Gastrocnemius medialis (tissue), 4 donors: ENCODE measurements at regions not wholly inside any gene's neighbourhood (a gene's known extent, or its start where the extent isn't known, plus 50 kb on each side); places are given as distances from the start of the nearest gene placed in this dataset.

ENCODE experiments used
- ATAC-seq, 2 donors: fragments of 150-250 bp; one replicate each; pipeline ENCODE4 v1.9.1; 2016
- DNase-seq, 2 donors: peaks; one replicate each; pipeline ENCODE4 v3.0.0-alpha.2; 2019
- H3K27ac ChIP-seq, 4 donors: fragments of 200-600 bp; sonication (generic); 1 replicate in 1 of 4; 2 replicates in 3 of 4; pipeline ENCODE4 v1.5.1; 2016 to 2018; ENCODE audit warnings: mild to moderate bottlenecking in 2 of 4, moderate library complexity in 1 of 4
- H3K27me3 ChIP-seq, 3 donors: fragments of 200-600 bp; sonication (generic) in 2 of 3; 1 replicate in 1 of 3; 2 replicates in 2 of 3; pipeline versions ENCODE4 v1.5.1 to v1.6.0; 2016 to 2019; ENCODE audit warnings: mild to moderate bottlenecking in 1 of 3, moderate library complexity in 1 of 3
- H3K36me3 ChIP-seq, 2 donors: fragments of 200-600 bp; sonication (generic) in 1 of 2; one replicate each; pipeline ENCODE4 v1.5.1; 2017 to 2018
- H3K4me1 ChIP-seq, 2 donors: fragments of 200-600 bp; sonication (generic) in 1 of 2; one replicate each; pipeline ENCODE4 v1.5.1; 2016 to 2017; ENCODE audit warnings: mild to moderate bottlenecking in 2 of 2
- H3K4me3 ChIP-seq, 4 donors: fragments of 200-600 bp; sonication (generic) in 3 of 4; 1 replicate in 1 of 4; 2 replicates in 3 of 4; pipeline ENCODE4 v1.5.1; 2016 to 2019; ENCODE audit warnings: mild to moderate bottlenecking in 2 of 4
- H3K9me3 ChIP-seq, 3 donors: fragments of 200-600 bp; sonication (generic) in 2 of 3; 1 replicate in 1 of 3; 2 replicates in 2 of 3; pipeline ENCODE4 v1.5.1; 2016 to 2019
- POLR2A ChIP-seq, 2 donors: fragments of 450-650 bp; IDR thresholded peaks; one replicate each; pipeline ENCODE4 v1.6.1; 2017; ENCODE audit warnings: antibody characterized with exemption in 2 of 2, mild to moderate bottlenecking in 2 of 2, moderate library complexity in 2 of 2
- in situ Hi-C, 4 donors: fragments of 200-750 bp; cut with MboI; loops; one replicate each; pipeline versions ENCODE4 v1.15.0 to v1.8.0; 2017; ENCODE audit warnings: low sequenced_read_pairs in 4 of 4
- intact Hi-C: fragments of 100-400 bp; cut with DNase I; formaldehyde crosslinking; loops from one replicate; pipeline ENCODE4 v1.15.1; 2023; ENCODE audit warnings: low total_unique reads
- TF ChIP-seq, protein P1 (sequence below), 5 experiments: fragments of 450-650 bp in 3 of 5; fragments of 200-600 bp in 2 of 5; sonication (generic) in 2 of 5; IDR thresholded peaks in 4 of 5; conservative IDR thresholded peaks in 1 of 5; 1 replicate in 4 of 5; 2 replicates in 1 of 5; pipeline ENCODE4 v1.5.1; 2016 to 2019; ENCODE audit warnings: antibody characterized with exemption in 5 of 5, mild to moderate bottlenecking in 3 of 5, moderate library complexity in 3 of 5

DNA sequence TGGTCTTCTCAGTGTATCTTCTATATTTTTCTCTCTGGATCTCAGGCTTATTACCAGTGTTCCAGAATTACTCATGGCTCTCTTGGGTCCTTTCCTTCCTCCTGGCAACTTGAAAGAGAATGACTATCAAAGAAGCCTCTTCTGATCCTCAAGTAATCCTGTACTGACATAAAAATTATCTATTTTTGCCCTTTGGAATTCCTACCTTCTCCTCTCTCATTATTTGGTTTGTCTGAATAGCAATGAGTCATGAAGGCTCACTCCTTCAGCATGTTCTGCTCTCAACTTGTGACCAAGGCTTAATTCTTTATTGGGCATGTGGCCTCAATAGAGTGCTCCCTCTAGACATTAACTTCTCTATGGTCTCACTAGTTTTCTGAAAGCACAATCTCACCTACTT is 553.6 kb upstream of the ATP2B1 start:
- intact Hi-C loops (no loop called here), in situ Hi-C loops (no loop called here)
- DNase-seq, result no peak
- Histone ChIP-seq H3K27ac (no peak overlapping the region), H3K4me1 (no peaks in the 10 kb centered on the region), H3K36me3 (no peaks in the 10 kb centered on the region), H3K9me3 (no peaks in the 10 kb centered on the region), H3K27me3 (no peaks in the 10 kb centered on the region), H3K4me3 (no peak overlapping the region)
- no peak for ATAC-seq
- TF ChIP-seq, protein P1, sequence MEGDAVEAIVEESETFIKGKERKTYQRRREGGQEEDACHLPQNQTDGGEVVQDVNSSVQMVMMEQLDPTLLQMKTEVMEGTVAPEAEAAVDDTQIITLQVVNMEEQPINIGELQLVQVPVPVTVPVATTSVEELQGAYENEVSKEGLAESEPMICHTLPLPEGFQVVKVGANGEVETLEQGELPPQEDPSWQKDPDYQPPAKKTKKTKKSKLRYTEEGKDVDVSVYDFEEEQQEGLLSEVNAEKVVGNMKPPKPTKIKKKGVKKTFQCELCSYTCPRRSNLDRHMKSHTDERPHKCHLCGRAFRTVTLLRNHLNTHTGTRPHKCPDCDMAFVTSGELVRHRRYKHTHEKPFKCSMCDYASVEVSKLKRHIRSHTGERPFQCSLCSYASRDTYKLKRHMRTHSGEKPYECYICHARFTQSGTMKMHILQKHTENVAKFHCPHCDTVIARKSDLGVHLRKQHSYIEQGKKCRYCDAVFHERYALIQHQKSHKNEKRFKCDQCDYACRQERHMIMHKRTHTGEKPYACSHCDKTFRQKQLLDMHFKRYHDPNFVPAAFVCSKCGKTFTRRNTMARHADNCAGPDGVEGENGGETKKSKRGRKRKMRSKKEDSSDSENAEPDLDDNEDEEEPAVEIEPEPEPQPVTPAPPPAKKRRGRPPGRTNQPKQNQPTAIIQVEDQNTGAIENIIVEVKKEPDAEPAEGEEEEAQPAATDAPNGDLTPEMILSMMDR (IDR thresholded peaks at IDR 0.05 in 4 of 5, conservative IDR thresholded peaks at IDR 0.05 in 1 of 5), result no peak
- TF ChIP-seq POLR2A (IDR thresholded peaks at IDR 0.05), result no peak

DNA sequence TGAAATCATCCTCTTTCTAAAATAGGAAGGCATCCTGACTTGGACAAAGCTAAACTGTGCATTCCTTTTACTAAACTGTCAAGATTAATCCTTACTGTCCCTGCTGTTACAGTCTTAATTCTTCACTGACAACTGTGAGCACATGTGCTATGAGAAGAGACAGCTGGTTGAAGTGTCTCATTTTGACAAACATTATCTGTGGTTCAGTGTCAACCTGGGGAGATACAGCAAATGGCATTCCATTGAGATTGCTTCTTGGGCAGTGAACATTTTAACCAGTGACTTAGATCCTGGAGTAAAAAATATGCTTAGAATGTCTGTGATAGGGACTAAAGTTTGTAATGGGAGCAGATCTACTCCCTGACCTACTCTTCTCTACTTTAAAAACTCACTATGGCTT is 552.6 kb upstream of the ATP2B1 start:
- H3K27ac ChIP-seq, result no peak overlapping the region
- H3K27me3 ChIP-seq, result no peaks in the 10 kb centered on the region
- in situ Hi-C loops (no loop called here), intact Hi-C loops (no loop called here)
- no peak for DNase-seq
- H3K4me1 ChIP-seq, result no peaks in the 10 kb centered on the region
- TF ChIP-seq POLR2A (IDR thresholded peaks at IDR 0.05), result no peak
- TF ChIP-seq, protein P1 (IDR thresholded peaks at IDR 0.05 in 4 of 5, conservative IDR thresholded peaks at IDR 0.05 in 1 of 5), result no peak
- ATAC-seq, result no peak
- H3K9me3 ChIP-seq, result no peaks in the 10 kb centered on the region
- H3K36me3 ChIP-seq, result no peaks in the 10 kb centered on the region
- no peak overlapping the region for H3K4me3 ChIP-seq

DNA sequence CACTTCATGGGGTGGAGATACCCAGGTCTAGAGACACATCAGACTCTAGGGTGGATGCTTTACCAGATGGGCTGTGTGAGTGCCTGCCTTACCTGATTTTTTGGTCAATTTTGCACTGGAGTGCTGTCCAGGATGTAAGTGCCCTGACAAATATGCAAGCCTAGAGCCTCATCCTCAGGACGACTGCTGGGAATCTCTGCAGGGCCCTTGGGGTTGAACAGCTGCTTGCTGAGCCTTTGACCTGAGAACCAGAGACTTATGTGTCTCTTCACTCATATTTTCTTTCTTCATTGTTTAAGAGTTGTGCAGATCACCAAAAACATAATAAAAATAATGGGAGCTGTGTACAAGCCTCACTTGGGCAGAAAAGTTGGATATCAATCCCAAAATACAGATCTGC is 551.5 kb upstream of the ATP2B1 start:
- Histone ChIP-seq H3K36me3 (no peaks in the 10 kb centered on the region), H3K27ac (no peak overlapping the region), H3K4me1 (peaks cover 0 to 5% of the 10 kb centered on the region in 2 donors), H3K9me3 (no peaks in the 10 kb centered on the region), H3K4me3 (no peak overlapping the region), H3K27me3 (no peaks in the 10 kb centered on the region)
- in situ Hi-C loops, result no loop called here
- intact Hi-C loops, result no loop called here
- ATAC-seq, result no peak
- TF ChIP-seq, protein P1 (IDR thresholded peaks at IDR 0.05 in 4 of 5, conservative IDR thresholded peaks at IDR 0.05 in 1 of 5), result no peak
- TF ChIP-seq POLR2A (IDR thresholded peaks at IDR 0.05), result no peak
- DNase-seq, result no peak

DNA sequence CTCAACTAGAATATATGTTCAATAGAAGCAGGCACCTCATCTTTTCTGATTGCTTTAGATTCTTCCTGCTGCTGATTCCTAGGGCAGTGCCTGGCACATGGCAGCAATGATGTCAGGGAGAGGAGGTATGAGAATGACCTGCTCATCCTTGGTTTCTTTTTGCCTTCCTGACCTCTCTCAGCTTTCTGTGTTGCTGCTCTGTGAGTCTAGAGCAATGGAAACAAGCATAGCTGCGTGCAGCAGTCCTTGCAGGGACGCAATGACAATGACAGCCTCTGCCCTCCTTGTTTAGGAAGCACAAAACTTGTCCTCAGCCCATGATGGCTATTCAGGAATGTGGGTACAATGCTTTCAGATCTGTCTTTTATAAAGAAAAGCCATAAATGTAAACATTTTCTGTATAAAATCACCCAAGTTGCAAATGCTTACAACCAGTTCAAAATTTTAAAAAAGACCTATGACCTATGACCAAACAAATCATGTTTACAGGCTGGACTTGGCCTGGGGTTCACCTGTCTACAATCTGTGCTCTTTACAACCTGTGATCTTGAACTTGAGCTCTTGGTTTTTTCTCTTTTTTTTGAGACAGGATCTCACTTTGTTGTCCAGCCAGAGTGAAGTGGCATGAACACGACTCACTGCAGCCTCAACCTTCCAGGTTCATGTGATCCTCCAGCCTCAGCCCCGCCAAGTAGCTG is 549.4 kb upstream of the ATP2B1 start:
- H3K27ac ChIP-seq, result no peak overlapping the region
- in situ Hi-C loops (no loop called here), intact Hi-C loops (no loop called here)
- DNase-seq, result no peak
- no peak overlapping the region for H3K4me3 ChIP-seq
- H3K27me3 ChIP-seq, result no peaks in the 10 kb centered on the region
- H3K4me1 ChIP-seq, result peaks cover 14 to 23% of the 10 kb centered on the region in 2 donors
- H3K9me3 ChIP-seq, result no peaks in the 10 kb centered on the region
- H3K36me3 ChIP-seq, result no peaks in the 10 kb centered on the region
- no peak for ATAC-seq
- no peak for TF ChIP-seq POLR2A (IDR thresholded peaks at IDR 0.05)
- TF ChIP-seq, protein P1 (IDR thresholded peaks at IDR 0.05 in 4 of 5, conservative IDR thresholded peaks at IDR 0.05 in 1 of 5), result no peak

DNA sequence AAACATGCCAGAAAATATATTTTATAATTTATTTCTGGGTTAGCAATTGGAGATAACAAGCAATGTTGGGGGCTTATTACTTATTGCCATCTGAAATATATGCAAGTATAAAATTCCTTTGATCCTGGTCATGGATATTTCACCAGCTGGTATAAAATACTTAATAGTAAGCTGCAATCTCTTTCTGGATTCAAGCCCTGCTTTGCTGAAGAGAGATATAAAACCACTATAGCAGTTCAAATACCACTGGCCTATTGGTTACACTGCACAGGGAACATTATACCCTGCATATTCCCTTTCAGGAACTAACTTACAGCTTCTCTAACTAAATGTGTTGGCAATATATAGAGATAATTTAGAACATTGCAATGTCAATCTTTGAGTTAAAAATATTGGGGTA is 546.2 kb upstream of the ATP2B1 start:
- TF ChIP-seq, protein P1 (IDR thresholded peaks at IDR 0.05 in 4 of 5, conservative IDR thresholded peaks at IDR 0.05 in 1 of 5), result no peak
- no peak for TF ChIP-seq POLR2A (IDR thresholded peaks at IDR 0.05)
- intact Hi-C loops, result loop anchor here (1.0 to 5.0 kb wide), 3 partner anchors 192 to 712 kb away; no protein-coding TSS in a partner anchor
- DNase-seq, result no peak

More for the DNA sequence above, 546.2 kb upstream of the ATP2B1 start:
- ATAC-seq, result no peak
- no peak overlapping the region for H3K4me3 ChIP-seq
- H3K36me3 ChIP-seq, result no peaks in the 10 kb centered on the region
- no peaks in the 10 kb centered on the region for H3K27me3 ChIP-seq
- in situ Hi-C loops, result no loop called here
- H3K4me1 ChIP-seq, result peaks cover 40 to 52% of the 10 kb centered on the region in 2 donors
- H3K9me3 ChIP-seq, result no peaks in the 10 kb centered on the region
- H3K27ac ChIP-seq, result peak overlapping the region in 2 of 4 donors; percentile 75 to 81
